Osteoblast (primary cell): ENCODE measurements at regions not wholly inside any gene's neighbourhood (a gene's known extent, or its start where the extent isn't known, plus 50 kb on each side); places are given as distances from the start of the nearest gene placed in this dataset.

Experiments used
- DNase-seq: peaks from one replicate; pipeline ENCODE4 v3.0.0; 2011; ENCODE audit warnings: low spot score, mixed read lengths; ENCODE audit not compliant: insufficient read length; ENCODE audit errors: missing footprints
- H2AFZ ChIP-seq: 2 replicates; pipeline ENCODE4 v1.6.0; 2011; ENCODE audit warnings: mild to moderate bottlenecking, low read length
- H3K27ac ChIP-seq: 2 replicates; pipeline ENCODE4 v1.5.1; 2011; ENCODE audit warnings: mild to moderate bottlenecking, low read depth, low read length, moderate library complexity
- H3K27me3 ChIP-seq: 2 replicates; pipeline ENCODE4 v1.6.0; 2012; ENCODE audit warnings: mild to moderate bottlenecking, control low read depth, inconsistent platforms, low read length, moderate library complexity; ENCODE audit not compliant: insufficient read depth
- H3K36me3 ChIP-seq: 2 replicates; pipeline ENCODE4 v1.5.1; 2011; ENCODE audit warnings: mild to moderate bottlenecking, low read length, control low read depth, moderate library complexity; ENCODE audit not compliant: insufficient read depth
- H3K4me1 ChIP-seq: 2 replicates; pipeline ENCODE4 v1.5.1; 2011; ENCODE audit warnings: mild to moderate bottlenecking, low read length, control low read depth, moderate library complexity; ENCODE audit not compliant: insufficient read depth
- H3K4me2 ChIP-seq: 2 replicates; pipeline ENCODE4 v1.6.0; 2011; ENCODE audit warnings: mild to moderate bottlenecking, low read length; ENCODE audit not compliant: insufficient read depth
- H3K4me3 ChIP-seq: fragments of 200-600 bp; sonication (generic); 3 replicates; pipeline ENCODE4 v1.5.1; 2012; ENCODE audit warnings: mild to moderate bottlenecking, low read length, inconsistent platforms; ENCODE audit not compliant: insufficient read depth
- H3K79me2 ChIP-seq: 2 replicates; pipeline ENCODE4 v1.6.0; 2012; ENCODE audit warnings: mild to moderate bottlenecking, low read length, control low read depth, inconsistent platforms; ENCODE audit not compliant: insufficient read depth
- H3K9me3 ChIP-seq: 2 replicates; pipeline ENCODE4 v1.5.1; 2011; ENCODE audit warnings: low read depth, low read length, control low read depth
- H4K20me1 ChIP-seq: 2 replicates; pipeline ENCODE4 v1.6.0; 2012; ENCODE audit warnings: mild to moderate bottlenecking, low read length, control low read depth; ENCODE audit not compliant: insufficient read depth
- TF ChIP-seq, protein P1 (sequence below): IDR thresholded peaks from 2 replicates; pipeline ENCODE4 v1.5.1; 2011; ENCODE audit warnings: mild to moderate bottlenecking, low read depth, low read length, moderate library complexity; ENCODE audit errors: extremely low read depth

DNA sequence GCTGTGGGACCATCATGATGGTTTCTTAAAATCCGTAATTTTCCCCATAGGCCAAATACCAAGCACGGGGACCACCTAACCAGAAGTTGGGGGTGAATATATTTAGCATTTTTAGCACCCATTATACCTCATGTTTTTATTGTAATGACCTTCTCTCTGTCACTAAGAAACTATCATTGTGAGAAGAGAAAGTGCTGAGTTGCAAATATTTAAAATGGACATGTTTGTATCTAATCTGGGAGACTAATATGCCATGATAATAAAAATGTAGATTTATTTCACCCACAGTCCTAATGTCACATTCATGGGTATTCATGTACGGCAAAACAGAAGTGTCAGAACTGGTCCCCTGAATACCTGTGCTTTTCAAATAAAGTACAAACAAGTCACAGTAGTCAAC is 398.9 kb upstream of the NR2F2 start:
- no peaks in the 10 kb centered on the region for H3K27me3 ChIP-seq
- no peak overlapping the region for H3K27ac ChIP-seq
- no peaks in the 10 kb centered on the region for H3K79me2 ChIP-seq
- no peak overlapping the region for H3K4me2 ChIP-seq
- no peaks in the 10 kb centered on the region for H3K36me3 ChIP-seq
- H2AFZ ChIP-seq, result no peak overlapping the region
- TF ChIP-seq, protein P1, sequence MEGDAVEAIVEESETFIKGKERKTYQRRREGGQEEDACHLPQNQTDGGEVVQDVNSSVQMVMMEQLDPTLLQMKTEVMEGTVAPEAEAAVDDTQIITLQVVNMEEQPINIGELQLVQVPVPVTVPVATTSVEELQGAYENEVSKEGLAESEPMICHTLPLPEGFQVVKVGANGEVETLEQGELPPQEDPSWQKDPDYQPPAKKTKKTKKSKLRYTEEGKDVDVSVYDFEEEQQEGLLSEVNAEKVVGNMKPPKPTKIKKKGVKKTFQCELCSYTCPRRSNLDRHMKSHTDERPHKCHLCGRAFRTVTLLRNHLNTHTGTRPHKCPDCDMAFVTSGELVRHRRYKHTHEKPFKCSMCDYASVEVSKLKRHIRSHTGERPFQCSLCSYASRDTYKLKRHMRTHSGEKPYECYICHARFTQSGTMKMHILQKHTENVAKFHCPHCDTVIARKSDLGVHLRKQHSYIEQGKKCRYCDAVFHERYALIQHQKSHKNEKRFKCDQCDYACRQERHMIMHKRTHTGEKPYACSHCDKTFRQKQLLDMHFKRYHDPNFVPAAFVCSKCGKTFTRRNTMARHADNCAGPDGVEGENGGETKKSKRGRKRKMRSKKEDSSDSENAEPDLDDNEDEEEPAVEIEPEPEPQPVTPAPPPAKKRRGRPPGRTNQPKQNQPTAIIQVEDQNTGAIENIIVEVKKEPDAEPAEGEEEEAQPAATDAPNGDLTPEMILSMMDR, result no peak
- no peaks in the 10 kb centered on the region for H4K20me1 ChIP-seq
- no peaks in the 10 kb centered on the region for H3K9me3 ChIP-seq
- H3K4me3 ChIP-seq, result no peak overlapping the region
- peaks cover 4% of the 10 kb centered on the region for H3K4me1 ChIP-seq
- DNase-seq, result no peak

DNA sequence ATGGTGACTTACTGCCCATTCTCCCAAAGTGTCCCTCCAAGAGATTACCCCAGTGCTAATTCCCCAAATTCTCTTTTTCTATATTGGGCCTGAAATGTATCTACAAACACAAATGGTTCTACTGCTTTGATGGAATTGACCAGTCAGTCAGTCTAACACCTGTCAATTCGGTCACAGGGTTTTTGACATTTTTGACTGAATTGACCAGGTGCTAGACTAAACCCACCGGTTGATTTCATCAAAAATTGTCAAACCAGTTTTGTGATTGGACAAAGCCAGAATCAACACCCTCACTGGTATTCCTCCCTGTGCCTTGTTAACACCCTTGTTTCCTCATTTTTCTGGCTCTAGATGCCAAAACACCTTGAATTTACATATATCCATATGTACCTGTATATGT is 398.4 kb upstream of the NR2F2 start:
- no peaks in the 10 kb centered on the region for H3K36me3 ChIP-seq
- peak overlapping the region; percentile 23 for H3K4me2 ChIP-seq
- no peak for DNase-seq
- H2AFZ ChIP-seq, result no peak overlapping the region
- H4K20me1 ChIP-seq, result no peaks in the 10 kb centered on the region
- H3K79me2 ChIP-seq, result no peaks in the 10 kb centered on the region
- H3K9me3 ChIP-seq, result no peaks in the 10 kb centered on the region
- no peaks in the 10 kb centered on the region for H3K27me3 ChIP-seq
- H3K4me3 ChIP-seq, result no peak overlapping the region
- H3K27ac ChIP-seq, result no peak overlapping the region
- TF ChIP-seq, protein P1, result no peak
- H3K4me1 ChIP-seq, result peaks cover 4% of the 10 kb centered on the region

DNA sequence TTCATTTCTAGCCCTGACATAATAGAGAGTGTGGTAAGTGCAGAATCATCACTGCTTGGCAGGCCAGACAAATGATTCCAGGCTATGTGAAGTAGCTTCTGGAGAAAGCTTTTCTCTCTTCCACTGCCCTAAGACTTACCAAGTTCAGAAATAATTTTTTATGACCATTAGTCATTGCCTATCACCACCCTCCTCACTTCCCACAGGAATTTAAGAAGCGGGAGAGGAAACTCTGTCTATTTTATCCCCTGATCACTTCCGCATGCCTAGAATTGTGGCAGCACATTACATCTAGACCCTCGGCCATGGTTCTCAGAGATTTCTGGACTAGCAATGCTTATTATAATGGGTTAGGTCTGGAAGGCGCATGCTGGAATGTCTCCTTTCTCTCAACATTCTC is 397.8 kb upstream of the NR2F2 start:
- Histone ChIP-seq H3K79me2 (no peaks in the 10 kb centered on the region), H3K27ac (peak overlapping the region; percentile 18), H3K4me1 (peaks cover 4% of the 10 kb centered on the region), H2AFZ (no peak overlapping the region), H3K4me2 (peak overlapping the region; percentile 23), H3K4me3 (no peak overlapping the region), H3K27me3 (no peaks in the 10 kb centered on the region), H3K9me3 (no peaks in the 10 kb centered on the region), H3K36me3 (no peaks in the 10 kb centered on the region), H4K20me1 (no peaks in the 10 kb centered on the region)
- TF ChIP-seq, protein P1, result no peak
- DNase-seq, result no peak

GRCh38 chr15:95935852-95936251 is 394.6 kb upstream of the NR2F2 start:
- Histone ChIP-seq H3K4me1 (peaks cover 4% of the 10 kb centered on the region), H3K27ac (no peak overlapping the region), H3K79me2 (no peaks in the 10 kb centered on the region), H3K27me3 (no peaks in the 10 kb centered on the region), H2AFZ (no peak overlapping the region), H3K4me2 (no peak overlapping the region), H3K4me3 (no peak overlapping the region), H3K9me3 (no peaks in the 10 kb centered on the region), H4K20me1 (no peaks in the 10 kb centered on the region), H3K36me3 (no peaks in the 10 kb centered on the region)
- DNase-seq, result no peak
- TF ChIP-seq, protein P1, result no peak
